Ishikawa (cell line): ENCODE measurements at regions not wholly inside any gene's neighbourhood (a gene's known extent, or its start where the extent isn't known, plus 50 kb on each side); places are given as distances from the start of the nearest gene placed in this dataset.

Experiments used
- CEBPB ChIP-seq: IDR thresholded peaks from 2 replicates; pipeline ENCODE4 v1.6.1; 2012
- FOXM1 ChIP-seq: IDR thresholded peaks from 2 replicates; pipeline ENCODE4 v1.6.1; 2012; ENCODE audit warnings: low read depth, borderline replicate concordance
- TF ChIP-seq, protein P1 (sequence below): IDR thresholded peaks from 2 replicates; pipeline ENCODE4 v1.6.1; 2012
- TF ChIP-seq, protein P2 (sequence below): IDR thresholded peaks from 2 replicates; pipeline ENCODE4 v1.6.1; 2012; ENCODE audit warnings: low read depth, mild to moderate bottlenecking

DNA sequence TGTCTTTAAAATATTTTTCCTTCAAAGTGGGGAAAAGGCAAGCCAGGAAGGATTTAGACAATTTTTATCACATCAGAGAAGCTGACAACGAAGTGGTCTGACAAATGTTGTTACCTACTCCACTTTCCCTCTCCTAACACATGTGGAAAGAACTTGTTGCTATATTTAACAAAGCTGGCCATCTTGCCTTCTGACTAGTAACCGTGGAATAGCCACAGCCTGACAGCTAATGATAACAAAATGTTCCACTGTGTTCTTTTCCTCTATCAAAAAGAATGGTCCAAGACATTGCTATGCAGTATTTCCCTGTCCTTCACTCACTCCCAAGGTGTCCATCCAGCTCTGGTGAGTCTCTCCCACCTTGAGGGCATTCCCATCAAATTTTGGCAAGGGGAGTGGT is 481.4 kb upstream of the THBS1 start:
- no peak for TF ChIP-seq FOXM1
- TF ChIP-seq, protein P1, sequence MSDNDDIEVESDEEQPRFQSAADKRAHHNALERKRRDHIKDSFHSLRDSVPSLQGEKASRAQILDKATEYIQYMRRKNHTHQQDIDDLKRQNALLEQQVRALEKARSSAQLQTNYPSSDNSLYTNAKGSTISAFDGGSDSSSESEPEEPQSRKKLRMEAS, result no peak
- TF ChIP-seq, protein P2, sequence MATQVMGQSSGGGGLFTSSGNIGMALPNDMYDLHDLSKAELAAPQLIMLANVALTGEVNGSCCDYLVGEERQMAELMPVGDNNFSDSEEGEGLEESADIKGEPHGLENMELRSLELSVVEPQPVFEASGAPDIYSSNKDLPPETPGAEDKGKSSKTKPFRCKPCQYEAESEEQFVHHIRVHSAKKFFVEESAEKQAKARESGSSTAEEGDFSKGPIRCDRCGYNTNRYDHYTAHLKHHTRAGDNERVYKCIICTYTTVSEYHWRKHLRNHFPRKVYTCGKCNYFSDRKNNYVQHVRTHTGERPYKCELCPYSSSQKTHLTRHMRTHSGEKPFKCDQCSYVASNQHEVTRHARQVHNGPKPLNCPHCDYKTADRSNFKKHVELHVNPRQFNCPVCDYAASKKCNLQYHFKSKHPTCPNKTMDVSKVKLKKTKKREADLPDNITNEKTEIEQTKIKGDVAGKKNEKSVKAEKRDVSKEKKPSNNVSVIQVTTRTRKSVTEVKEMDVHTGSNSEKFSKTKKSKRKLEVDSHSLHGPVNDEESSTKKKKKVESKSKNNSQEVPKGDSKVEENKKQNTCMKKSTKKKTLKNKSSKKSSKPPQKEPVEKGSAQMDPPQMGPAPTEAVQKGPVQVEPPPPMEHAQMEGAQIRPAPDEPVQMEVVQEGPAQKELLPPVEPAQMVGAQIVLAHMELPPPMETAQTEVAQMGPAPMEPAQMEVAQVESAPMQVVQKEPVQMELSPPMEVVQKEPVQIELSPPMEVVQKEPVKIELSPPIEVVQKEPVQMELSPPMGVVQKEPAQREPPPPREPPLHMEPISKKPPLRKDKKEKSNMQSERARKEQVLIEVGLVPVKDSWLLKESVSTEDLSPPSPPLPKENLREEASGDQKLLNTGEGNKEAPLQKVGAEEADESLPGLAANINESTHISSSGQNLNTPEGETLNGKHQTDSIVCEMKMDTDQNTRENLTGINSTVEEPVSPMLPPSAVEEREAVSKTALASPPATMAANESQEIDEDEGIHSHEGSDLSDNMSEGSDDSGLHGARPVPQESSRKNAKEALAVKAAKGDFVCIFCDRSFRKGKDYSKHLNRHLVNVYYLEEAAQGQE, result no peak
- TF ChIP-seq CEBPB, result no peak
